Lower leg skin (tissue), 3 donors: ENCODE measurements at regions not wholly inside any gene's neighbourhood (a gene's known extent, or its start where the extent isn't known, plus 50 kb on each side); places are given as distances from the start of the nearest gene placed in this dataset.

Source experiments
- CTCF ChIP-seq, 3 donors: fragments of 450-650 bp; IDR thresholded peaks; one replicate each; pipeline ENCODE4 v1.5.1; 2016; ENCODE audit warnings: antibody characterized with exemption in 3 of 3, mild to moderate bottlenecking in 3 of 3, moderate library complexity in 2 of 3
- POLR2A ChIP-seq, 2 donors: fragments of 450-650 bp; IDR thresholded peaks; one replicate each; pipeline ENCODE4 v1.6.1; 2016 to 2017; ENCODE audit warnings: antibody characterized with exemption in 2 of 2, mild to moderate bottlenecking in 1 of 2, moderate library complexity in 1 of 2

GRCh38 chr13:38498271-38498670, 148.6 kb downstream of the UFM1 start:
- no peak for TF ChIP-seq POLR2A (IDR thresholded peaks at IDR 0.05)
- no peak for TF ChIP-seq CTCF (IDR thresholded peaks at IDR 0.05)
